HG03457 (cell line): ENCODE measurements at regions not wholly inside any gene's neighbourhood (a gene's known extent, or its start where the extent isn't known, plus 50 kb on each side); places are given as distances from the start of the nearest gene placed in this dataset.

Experiments
- ATAC-seq: cut with Tn5 transposase; IDR thresholded peaks from one replicate; pipeline ENCODE4 v1.9.1; 2021; ENCODE audit warnings: moderate number of reproducible peaks; ENCODE audit not compliant: unreplicated experiment

- ATAC-seq, result no peak
These were observed 91.2 kb upstream of the CNOT2 start for GRCh38 chr12:70151993-70152392.

- no peak for ATAC-seq
These were observed 89.1 kb upstream of the CNOT2 start for GRCh38 chr12:70154087-70154638.

GRCh38 chr12:70154960-70155589 is 88.2 kb upstream of the CNOT2 start:
- no peak for ATAC-seq

- no peak for ATAC-seq
These were observed 86.1 kb upstream of the CNOT2 start for GRCh38 chr12:70157099-70157498.

- no peak for ATAC-seq
These were observed 77.8 kb upstream of the CNOT2 start for GRCh38 chr12:70165450-70165849.

GRCh38 chr12:70176290-70176689 is 66.9 kb upstream of the CNOT2 start:
- ATAC-seq, result no peak

GRCh38 chr12:70177631-70178030 is 65.6 kb upstream of the CNOT2 start:
- no peak for ATAC-seq

- ATAC-seq, result no peak
These were observed 65.2 kb upstream of the CNOT2 start for GRCh38 chr12:70178038-70178437.

- no peak for ATAC-seq
These were observed 63.1 kb upstream of the CNOT2 start for GRCh38 chr12:70180130-70180529.

- no peak for ATAC-seq
These were observed 57.9 kb upstream of the CNOT2 start for GRCh38 chr12:70185301-70185700.

GRCh38 chr12:70186436-70186835 is 56.8 kb upstream of the CNOT2 start:
- no peak for ATAC-seq

- no peak for ATAC-seq
These were observed 52.8 kb upstream of the CNOT2 start for GRCh38 chr12:70190262-70191010.
